ENCODE measurements at regions not wholly inside any gene's neighbourhood (a gene's known extent, or its start where the extent isn't known, plus 50 kb on each side); places are given as distances from the start of the nearest gene placed in this dataset.

DNA sequence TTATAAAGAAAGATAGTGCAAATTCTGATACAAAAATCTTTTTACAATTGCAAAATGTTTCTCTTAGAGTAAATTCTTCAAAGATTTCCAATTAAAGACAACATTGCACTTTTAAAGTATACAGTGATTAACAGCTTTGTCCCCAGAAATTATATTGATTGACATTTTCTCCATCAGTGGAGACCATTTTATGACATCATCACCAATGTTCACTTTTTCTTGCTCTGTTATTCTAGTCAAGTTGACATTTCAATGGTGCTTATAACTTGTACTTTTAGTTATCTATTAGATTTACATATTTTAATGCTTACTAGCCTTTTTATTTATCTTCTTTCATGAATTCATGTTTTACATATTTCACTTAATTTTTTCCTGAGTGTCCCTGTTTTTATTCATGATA lies 524.8 kb downstream of the HAO1 start:
- ChIA-PET POLR2A (no interaction called here), CTCF (ENCODE audit: low intra/inter-chr PET ratio, low total read pairs) (no interaction called here)
- Histone ChIP-seq H3K9me3 (ENCODE audit: low read length) (no peaks in the 10 kb centered on the region), H3K4me1 (ENCODE audit: insufficient read depth, low read length) (no peaks in the 10 kb centered on the region), H3K36me3 (replicated peaks in 1 of 2; ENCODE audit: control insufficient read depth in 1 of 2, insufficient read depth in 2 of 2, low read length in 2 of 2) (no peaks in the 10 kb centered on the region), H3K27me3 (ENCODE audit: control insufficient read depth in 1 of 2, insufficient read depth in 2 of 2, low read length in 2 of 2) (no peaks in the 10 kb centered on the region), H4K20me1 (ENCODE audit: insufficient read depth, low read length) (no peaks in the 10 kb centered on the region), H3K9ac (ENCODE audit: insufficient read depth, low read depth, low read length) (no peak overlapping the region), H3K4me3 (replicated peaks in 1 of 3; ENCODE audit: insufficient read depth in 1 of 3, low read depth in 2 of 3, low read length in 3 of 3) (no peak overlapping the region), H3K4me2 (ENCODE audit: low read depth, low read length) (no peak overlapping the region), H2AFZ (ENCODE audit: low read length) (no peak overlapping the region), H3K79me2 (ENCODE audit: insufficient read depth, low read length) (no peaks in the 10 kb centered on the region), H3K27ac (ENCODE audit: extremely low read length, insufficient read depth, low read length) (no peak overlapping the region)
- in situ Hi-C loops (cut with HindIII; ENCODE audit: extremely low pct_ligation_motif_present, low pct_unique_long_range_greater_than_20kb) (no loop called here), intact Hi-C loops (cut with micrococcal nuclease; ENCODE audit: unreplicated experiment) (loop anchor here (1.0 kb wide), 1 partner anchor 8 kb away; no protein-coding TSS in a partner anchor)
- no TSS peak for BruUV-seq (replicated peaks)
- DNase-seq (ENCODE audit: low spot score), result no peak
- no peak for FAIRE-seq
- ATAC-seq, result no peak
- TF ChIP-seq RNF219 (CRISPR knock-in tag; IDR thresholded peaks at IDR 0.05), result no peak
- TF ChIP-seq RBM39 (IDR thresholded peaks at IDR 0.05; ENCODE audit: low read depth, low read length, poor library complexity, severe bottlenecking), result no peak
- TF ChIP-seq HOMEZ (CRISPR knock-in tag; IDR thresholded peaks at IDR 0.05; ENCODE audit: low read depth), result no peak
- no peak for TF ChIP-seq PTBP1 (IDR thresholded peaks at IDR 0.05; ENCODE audit: low read depth, low read length, poor library complexity, severe bottlenecking)
- TF ChIP-seq DMAP1 (CRISPR knock-in tag; IDR thresholded peaks at IDR 0.05), result no peak
- peak; percentile 95 for TF ChIP-seq ATF7 (IDR thresholded peaks at IDR 0.05)
- no peak for TF ChIP-seq ATF7 (CRISPR knock-in tag; IDR thresholded peaks at IDR 0.05)
- TF ChIP-seq ZNF543 (CRISPR knock-in tag; IDR thresholded peaks at IDR 0.05), result no peak
- 0 out of 4 replicates have a peak, but pooled peaks of 1 of the 2 experiments have one; percentile 4 for TF ChIP-seq MAFK (conservative IDR thresholded peaks at IDR 0.05 in 1 of 2, IDR thresholded peaks at IDR 0.05 in 1 of 2; ENCODE audit: low read length in 2 of 2)
- TF ChIP-seq ZNF263 (CRISPR knock-in tag; IDR thresholded peaks at IDR 0.05), result no peak
- TF ChIP-seq ZNF224 (CRISPR knock-in tag; IDR thresholded peaks at IDR 0.05), result no peak
- TF ChIP-seq KDM6A (CRISPR knock-in tag; IDR thresholded peaks at IDR 0.05; ENCODE audit: low read depth), result no peak
- no peak for TF ChIP-seq NR2F6 (IDR thresholded peaks at IDR 0.05)
- TF ChIP-seq NR2F6 (CRISPR knock-in tag; IDR thresholded peaks at IDR 0.05), result no peak
- no peak for TF ChIP-seq MAFG (CRISPR knock-in tag; IDR thresholded peaks at IDR 0.05)
- no peak for TF ChIP-seq MBD4 (IDR thresholded peaks at IDR 0.05; ENCODE audit: borderline replicate concordance, low read length)
- no peak for TF ChIP-seq DR1 (CRISPR knock-in tag; IDR thresholded peaks at IDR 0.05)
- TF ChIP-seq CREB1 (IDR thresholded peaks at IDR 0.05), result peak; percentile 61; the same call in 1 of the 2 replicates
- TF ChIP-seq CREB1 (CRISPR knock-in tag; IDR thresholded peaks at IDR 0.05), result no peak
- TF ChIP-seq BCL3 (CRISPR knock-in tag; IDR thresholded peaks at IDR 0.05), result no peak
